Fibroblast of peridontal ligament (primary cell): ENCODE measurements at regions not wholly inside any gene's neighbourhood (a gene's known extent, or its start where the extent isn't known, plus 50 kb on each side); places are given as distances from the start of the nearest gene placed in this dataset.

ENCODE experiments used
- DNase-seq: peaks from one replicate; pipeline ENCODE4 v3.0.0-alpha.2; 2010; ENCODE audit errors: extremely low read depth

DNA sequence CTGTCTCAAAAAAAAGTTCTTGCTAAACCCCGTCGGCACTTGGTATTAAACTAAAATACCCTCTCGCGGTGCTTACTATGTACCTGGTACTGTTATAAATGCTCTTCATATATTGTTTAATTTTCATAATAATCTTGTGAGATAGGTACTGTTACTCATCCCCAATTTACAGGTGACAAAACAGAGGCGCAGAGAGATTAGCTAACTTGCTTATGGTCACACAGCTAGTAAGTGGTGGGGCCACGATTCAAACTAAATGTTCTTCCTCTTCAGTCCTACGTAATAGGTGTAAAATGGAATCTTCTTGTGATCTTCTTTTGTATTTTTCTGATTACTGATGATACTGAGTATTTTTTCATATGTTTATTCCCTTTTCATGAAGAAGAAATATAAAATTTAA lies 51.3 kb downstream of the TET3 start:
- no peak for DNase-seq

DNA sequence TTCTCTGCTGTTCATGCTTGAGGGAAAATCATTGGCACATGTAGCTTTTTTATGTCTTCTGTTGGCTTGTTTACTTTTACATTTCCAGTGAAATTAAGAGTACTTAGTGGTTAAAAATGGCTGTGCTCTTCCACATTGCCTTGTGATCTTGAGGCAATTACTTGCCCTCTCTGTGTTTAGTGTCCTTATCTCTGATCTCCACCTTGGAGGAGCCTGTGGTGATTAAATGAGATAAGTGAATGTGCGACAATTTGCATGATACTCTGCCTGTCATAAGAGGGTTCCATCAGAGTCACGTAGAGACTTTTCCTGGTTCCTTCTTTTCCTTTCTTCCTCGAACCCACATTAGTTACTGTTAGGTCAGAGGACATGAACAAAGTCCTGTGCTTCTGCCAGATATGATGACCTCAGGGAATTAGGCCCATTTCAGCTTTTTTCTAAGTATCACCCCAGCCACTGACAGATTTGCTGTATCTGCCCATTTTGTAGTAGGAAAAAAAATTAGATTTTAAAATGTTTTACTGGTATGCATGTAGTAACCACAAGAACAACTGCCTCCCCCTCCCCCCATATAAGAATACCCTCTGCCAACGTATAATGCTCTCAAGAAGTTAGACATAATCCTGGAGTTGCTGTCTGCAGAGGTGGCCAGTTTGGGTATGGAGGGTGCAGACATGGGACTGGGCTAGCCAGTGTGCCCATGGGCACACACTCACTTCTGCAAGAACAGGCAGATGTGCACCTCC lies 51.9 kb downstream of the TET3 start:
- DNase-seq = peak; percentile 17

DNA sequence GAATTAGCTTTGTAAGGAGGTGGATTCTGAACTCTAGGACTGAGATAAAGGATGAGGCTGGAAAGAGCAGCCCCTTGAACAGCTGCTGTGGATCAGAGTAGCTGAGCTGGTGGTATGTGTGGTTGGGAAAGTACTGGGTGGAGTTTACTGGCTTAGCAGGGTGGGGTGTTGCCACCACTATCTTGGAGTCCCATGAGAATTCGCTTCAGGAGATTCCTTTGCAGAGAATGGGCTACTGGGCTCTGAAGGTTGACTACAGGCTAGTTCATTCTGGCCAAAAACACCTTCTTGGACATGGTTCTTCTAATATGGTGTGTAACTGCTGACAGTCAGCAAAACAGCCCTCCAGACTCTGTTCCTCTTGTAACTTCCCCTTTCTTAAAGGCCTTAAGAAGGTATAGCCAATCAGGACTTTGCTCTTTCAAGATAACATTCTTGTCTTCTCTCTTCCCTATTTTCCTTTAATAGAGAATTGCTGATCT lies 52.7 kb downstream of the TET3 start:
- DNase-seq = peak; percentile 36

DNA sequence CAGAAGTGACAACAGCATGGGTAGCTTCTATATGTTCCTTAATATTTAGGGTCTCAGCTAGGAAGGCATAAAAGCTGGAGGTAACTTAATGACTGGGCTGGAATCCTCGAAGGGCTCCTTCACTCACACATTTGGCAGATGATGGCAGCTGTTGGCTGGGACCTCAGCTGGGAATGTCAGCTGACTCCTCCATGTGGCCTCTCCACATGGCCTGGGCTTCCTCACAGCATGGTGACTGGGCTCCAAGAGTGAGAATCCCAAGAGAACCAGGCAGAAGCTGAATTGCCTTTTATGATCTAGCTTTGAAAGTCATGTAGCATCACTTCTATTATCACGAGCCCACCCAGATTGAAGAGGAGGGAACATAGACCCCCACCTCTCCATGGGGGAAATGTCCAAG lies 54.9 kb downstream of the TET3 start:
- no peak for DNase-seq

DNA sequence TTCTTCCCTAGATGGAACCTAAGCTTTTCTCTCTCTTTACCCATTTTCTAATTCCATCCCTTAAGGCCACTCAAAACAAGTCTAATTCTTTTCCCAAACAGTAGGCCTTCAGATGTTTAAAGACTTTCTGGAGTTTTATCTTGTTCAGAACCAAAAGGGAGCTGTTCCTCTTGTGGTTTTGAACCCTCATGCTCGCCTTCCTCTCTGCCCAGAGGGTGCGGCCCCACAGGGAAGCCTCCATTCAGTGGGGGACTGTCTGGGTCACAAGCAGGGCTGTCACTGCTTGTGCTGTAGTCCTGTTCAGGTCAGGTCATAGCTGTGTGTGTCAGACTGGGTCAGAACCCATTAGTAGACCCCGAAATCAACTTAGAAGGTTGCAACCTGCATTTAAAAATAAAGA lies 56.5 kb downstream of the TET3 start:
- no peak for DNase-seq

DNA sequence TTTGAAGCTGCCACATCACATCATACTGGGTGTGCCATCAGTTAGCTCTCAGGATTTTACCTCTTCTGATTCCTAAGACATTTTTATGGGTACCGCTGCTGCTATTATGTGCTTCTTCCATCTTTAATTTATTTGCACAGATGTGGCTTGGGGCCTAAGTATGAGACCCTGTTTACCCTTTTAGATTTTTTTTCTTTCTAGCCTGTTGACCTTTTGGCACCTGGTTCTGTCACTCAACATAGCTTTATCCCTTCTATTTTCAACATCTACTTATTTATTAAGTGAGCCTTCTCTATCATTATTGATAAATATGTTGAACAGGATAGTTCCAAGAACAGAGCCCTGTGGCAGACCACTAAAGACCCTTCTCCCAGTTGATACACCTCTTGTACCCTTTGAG lies 57.0 kb downstream of the TET3 start:
- no peak for DNase-seq

DNA sequence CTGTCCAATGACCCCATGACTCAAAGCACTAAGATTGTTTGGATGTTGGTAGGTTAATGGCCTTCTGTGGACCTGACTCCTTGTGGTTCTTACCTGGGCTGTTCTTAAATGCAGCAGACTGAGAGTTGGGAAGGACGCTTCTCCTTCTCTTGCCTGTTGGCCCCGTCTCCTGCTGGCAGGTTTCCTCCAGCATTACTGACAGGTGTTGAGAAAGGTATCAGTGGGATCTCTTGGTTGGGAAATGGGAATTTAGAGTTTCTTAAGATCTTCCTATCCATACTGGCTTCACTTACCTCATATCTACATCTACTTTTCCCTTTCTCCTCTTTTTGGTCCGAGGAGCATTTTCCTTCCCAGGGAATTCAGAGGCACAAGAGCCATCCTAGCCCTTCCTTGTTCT lies 57.9 kb downstream of the TET3 start:
- no peak for DNase-seq

DNA sequence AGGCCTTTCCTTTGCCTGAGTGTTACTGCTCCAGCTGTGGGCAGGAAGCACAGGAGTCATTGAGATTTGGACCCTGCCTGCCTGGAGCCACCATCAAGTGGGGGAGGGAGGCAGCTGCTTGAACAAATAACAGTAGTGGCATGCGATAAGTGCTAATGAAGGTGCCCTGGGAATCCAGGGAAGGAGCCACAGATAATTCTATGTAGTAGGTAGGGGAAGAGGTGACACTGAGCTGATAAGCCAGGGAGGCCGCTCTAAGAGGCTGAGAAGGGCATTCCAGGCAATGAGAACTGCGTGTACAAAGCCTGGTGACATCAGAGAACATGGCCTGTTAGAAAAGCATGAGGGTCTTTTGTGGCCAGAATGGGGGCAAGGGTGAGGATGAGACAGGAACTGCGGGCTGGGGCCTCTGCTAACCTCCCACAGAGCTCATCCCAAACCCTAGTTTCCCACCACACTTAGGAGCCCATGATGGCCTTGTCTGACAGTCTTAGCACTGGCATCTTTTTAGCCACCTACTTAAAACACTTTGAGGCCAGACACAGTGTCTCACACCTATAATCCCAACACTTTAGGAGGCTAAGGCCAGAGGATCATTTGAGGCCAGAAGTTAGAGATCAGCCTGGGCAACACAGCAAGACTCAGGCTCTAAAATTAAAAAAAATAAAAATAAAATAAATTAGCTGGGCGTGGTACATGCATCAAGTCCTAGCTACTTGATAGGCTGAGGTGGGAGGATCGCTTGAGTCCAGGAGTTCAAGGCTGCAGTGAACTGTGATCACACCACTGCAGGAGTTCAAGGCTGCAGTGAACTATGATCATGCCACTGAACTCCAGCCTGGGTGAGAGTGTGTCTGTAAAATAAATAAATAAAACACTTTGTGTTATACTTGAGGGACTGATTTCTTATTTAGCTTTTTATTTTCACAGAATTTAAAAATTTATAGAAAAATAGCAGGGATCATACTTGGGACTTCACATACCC lies 58.9 kb downstream of the TET3 start:
- no peak for DNase-seq

DNA sequence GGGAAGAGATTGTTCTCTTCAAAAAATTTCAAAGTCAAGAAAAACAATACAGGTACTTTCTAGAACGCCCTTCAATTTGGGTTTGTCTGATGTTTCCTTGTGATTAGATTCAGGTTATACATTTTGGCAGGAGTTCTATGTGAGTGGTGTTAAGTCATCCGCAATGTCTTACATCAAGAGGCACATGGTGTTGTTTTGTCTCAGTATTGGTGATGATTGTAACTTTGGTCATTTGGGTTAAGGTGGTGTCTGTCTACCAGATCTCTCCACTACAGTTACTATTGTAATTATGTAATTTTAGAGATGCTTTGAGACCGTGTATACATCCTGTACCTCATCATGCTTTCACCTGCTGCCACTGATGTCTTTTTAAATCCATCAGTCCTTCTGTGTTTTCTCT lies 60.3 kb downstream of the TET3 start:
- no peak for DNase-seq

DNA sequence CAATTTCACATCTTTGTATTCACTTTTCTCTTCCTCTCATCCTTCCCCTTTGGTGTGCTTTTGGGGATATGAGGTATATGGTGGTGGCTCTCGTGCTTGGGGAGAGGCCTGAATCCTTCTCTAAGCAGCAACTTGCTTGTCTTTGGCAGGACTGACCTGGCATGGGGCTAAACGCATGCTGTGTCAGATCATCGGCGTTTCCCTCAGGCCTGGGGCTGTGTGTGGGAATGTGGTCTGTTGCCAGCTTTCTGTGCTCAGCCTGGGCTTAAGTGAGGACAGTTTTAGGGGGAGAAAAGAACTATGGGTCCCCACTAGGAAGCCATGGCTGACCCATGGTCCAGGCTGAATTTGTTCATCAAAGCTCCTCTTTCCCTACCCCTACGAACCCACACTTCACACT lies 60.7 kb downstream of the TET3 start:
- DNase-seq = peak; percentile 27

DNA sequence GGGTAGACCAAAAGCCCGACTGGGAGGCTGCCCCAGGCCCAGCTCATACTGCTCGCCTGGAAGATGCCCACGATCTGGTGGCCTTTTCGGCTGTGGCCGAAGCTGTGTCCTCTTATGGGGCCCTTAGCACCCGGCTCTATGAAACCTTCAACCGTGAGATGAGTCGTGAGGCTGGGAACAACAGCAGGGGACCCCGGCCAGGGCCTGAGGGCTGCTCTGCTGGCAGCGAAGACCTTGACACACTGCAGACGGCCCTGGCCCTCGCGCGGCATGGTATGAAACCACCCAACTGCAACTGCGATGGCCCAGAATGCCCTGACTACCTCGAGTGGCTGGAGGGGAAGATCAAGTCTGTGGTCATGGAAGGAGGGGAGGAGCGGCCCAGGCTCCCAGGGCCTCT lies 61.7 kb downstream of the TET3 start:
- no peak for DNase-seq

DNA sequence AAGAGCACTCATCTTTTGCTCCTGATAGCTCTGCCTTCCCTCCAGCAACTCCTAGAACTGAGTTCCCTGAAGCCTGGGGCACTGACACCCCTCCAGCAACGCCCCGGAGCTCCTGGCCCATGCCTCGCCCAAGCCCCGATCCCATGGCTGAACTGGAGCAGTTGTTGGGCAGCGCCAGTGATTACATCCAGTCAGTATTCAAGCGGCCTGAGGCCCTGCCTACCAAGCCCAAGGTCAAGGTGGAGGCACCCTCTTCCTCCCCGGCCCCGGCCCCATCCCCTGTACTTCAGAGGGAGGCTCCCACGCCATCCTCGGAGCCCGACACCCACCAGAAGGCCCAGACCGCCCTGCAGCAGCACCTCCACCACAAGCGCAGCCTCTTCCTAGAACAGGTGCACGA lies 62.4 kb downstream of the TET3 start:
- DNase-seq = no peak

DNA sequence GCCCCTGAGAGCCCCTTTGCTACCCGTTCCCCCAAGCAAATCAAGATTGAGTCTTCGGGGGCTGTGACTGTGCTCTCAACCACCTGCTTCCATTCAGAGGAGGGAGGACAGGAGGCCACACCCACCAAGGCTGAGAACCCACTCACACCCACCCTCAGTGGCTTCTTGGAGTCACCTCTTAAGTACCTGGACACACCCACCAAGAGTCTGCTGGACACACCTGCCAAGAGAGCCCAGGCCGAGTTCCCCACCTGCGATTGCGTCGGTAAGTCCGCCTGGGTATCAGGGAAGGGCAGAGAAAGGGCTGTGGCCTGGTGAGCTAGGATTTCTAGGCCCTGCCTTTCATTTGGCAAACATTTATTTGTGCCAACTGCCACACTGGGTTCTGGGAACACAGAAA lies 63.4 kb downstream of the TET3 start:
- DNase-seq = no peak

DNA sequence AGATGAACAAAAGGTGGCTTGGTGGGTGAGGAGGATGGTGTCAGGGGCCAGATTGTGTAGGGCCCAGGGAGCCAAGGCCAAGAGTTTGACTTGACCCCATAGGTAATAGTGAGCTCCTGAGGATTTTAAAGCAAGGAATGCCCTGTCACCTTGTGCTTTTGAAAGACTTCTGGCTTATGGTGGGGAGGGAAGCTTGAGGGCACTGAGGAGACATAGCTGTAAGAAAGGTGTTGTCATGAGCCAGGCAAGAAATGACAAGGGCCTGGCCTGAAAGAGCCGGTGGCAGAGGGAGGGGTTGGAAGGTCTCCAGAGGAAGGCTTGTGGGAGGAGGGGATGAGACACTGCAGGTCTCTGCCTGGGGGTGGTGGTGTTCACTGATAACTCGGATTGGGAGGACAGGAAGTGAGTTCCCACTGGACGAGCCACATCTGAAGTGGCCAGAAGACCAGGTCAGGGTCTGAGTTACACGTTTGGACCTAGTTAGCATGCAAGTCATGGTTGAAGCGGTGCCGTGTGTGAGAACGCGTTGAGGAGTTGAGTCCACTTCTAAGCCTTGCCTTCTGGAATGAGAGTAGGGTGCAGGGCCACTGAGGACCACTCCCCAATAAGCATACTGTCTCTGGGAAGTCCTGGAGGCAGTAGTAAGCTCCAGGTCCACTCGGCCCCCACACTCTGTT lies 64.3 kb downstream of the TET3 start:
- no peak for DNase-seq

DNA sequence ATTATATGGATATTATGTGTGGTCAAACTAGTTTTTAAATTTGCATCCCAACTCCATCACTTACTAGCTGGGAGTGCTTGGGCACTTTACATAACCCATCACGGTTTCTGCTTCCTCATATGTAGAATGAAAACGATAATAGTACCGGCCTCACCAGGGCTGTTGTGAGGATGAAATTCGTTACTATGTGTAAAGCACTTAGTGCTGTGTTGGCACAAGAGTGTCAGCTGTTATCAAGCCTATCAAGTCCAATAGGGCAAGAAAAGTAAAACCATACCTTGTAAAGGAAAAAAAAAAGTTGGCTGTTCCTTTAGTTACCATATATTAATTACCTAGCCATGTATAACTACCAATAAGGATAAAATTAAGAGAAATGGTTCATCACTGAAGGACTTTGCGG lies 65.4 kb downstream of the TET3 start:
- DNase-seq = no peak

DNA sequence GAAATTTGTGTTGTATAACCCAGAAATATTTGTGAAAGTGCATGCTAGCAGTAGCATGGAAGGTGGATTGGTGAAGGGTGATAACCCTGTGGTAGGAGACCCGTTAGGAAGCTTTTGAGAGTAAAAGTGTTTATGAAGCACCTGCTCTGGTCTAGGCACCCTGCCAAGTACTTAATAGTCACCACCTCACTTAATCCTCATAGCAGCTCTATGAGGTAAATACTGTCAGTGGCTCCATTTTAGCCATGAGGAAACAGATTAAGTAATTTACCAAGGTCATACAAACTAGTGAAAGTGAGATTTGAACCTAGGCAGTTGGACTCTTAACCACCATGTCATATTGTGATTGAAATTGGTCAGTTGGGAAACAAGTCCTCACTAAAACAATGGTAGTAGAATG lies 66.8 kb downstream of the TET3 start:
- DNase-seq = no peak

DNA sequence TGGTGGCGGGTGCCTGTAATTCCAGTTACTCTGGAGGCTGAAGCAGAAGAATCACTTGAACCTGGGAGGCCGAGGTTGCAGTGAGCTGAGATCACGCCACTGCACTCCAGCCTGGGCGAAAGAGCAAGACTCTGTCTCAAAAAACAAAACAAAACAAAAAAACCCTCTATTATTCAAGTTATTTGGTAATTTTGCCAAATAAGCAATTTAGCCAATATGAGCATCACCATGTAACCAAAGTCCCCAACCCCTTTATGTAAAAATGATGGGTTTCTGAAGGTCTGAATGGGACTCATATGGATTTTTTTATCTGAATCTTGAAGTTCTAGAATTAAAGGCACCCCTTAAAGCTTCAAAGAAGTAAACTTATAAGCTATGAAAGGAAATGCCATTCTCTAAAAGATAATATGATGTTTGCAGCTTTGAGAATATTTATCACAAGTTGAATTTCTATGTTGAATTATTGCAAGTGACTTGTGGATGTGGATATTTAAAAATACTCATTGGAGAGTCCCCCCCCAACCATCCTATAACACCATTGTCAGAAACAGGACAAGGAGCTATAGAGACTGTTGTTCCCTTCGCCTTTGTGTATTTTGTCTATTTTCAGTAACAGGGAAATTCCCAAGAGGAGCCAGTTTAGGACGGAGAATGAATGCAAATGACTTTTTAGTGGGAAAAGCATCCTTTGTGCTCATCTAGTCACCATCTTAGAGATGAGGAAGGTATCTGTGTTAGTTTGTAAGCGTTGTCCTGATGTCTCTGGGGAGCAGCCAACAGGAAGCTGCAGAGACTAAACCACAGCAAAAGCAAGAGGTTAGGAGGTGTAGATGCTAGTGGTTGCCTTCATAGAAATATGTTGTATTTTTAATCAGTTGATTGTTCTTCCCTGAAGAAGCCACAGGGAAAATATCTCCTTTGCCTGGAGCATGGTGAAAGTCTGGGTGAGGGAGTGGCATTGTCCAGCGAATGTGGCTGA lies 68.3 kb downstream of the TET3 start:
- DNase-seq = no peak

DNA sequence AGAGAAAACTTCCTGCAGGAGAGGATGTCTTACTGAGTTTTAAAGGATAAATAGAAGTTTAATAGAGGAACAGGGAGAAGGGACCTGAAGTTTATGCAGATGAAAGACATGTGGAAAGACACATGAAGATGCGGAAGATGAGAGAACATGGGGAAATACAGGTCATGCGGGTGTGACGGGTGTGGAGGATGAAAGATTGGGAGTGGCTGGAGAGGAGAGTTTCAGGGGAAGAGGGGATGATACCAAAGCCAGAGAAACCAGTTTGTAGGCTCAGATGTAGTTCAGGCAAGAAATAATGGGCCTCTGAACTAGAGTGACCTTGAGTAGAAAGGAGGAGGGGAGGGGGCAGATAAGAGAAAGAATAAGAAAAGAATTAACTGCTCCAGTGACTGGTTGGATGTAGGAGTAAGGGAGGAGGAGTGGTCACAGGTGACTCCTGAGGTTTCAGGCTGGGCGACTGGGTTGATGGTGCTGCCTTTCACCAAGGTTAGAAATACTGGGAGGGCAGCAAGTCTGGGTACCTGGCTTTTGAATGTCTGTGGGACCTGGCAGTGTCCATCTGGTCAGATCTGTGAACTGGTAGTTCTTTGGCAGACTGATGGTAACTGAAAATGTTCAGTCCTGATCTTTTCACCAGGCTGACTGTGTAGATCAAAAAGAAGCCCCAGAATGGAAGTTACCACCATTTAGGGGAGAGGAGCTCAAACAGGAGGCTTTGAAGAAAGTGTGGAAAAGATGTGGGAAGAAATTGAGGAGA lies 69.4 kb downstream of the TET3 start:
- no peak for DNase-seq

DNA sequence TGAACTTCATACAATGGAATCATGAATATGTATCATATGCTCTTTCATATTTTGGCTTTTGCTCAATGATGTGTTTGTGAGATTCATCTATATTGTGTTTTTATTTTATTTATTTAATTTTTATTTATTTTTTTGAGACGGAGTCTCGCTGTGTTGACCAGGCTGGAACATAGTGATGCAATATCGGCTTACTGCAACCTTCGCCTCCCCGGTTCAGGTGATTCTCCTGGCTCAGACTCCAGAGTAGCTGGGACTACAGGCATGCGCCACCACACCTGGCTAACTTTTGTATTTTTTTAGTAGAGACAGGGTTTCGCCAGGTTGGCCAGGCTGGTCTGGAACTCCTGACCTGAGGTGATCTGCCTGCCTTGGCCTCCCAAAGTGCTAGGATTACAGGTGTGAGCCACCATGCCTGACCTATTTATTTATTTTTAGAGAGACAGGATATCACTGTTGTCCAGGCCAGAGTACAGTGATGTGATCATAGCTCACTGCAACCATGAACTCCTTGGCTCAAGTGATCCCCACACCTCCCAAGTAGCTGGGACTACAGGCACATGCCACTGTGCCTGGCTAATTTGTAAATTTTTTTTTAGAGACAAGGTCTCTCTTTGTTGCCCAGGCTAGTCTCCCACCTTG lies 74.5 kb downstream of the TET3 start:
- DNase-seq = no peak

DNA sequence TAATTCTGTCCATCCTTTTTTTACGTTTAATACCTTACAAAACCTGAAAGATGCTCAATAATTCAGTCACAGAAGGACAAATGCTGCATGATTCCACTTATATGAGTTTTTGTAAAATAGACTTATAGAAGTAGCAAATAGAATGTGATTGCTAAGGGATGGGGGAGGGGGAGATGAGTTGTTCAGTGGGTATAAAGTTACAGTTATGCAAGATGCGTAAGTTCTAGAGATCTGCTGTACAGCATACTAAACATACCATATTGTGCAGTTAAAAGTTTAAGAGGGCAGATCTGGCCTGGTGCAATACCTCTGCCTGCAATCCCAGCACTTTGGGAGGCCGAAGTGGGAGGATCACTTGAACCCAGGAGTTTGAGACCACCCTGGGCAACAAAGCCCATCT lies 78.8 kb downstream of the TET3 start:
- DNase-seq = peak; percentile 37
